ENCODE measurements at regions not wholly inside any gene's neighbourhood (a gene's known extent, or its start where the extent isn't known, plus 50 kb on each side); places are given as distances from the start of the nearest gene placed in this dataset.

- H3K4me3 Mint-ChIP-seq: no peak overlapping the region
- no peak overlapping the region for H3K27ac Mint-ChIP-seq
- H3K4me1 Mint-ChIP-seq (ENCODE audit: low read depth): no peaks in the 10 kb centered on the region
- no peaks in the 10 kb centered on the region for H3K27me3 Mint-ChIP-seq (ENCODE audit: insufficient read depth)
- intact Hi-C loops (cut with micrococcal nuclease): no loop called here
- no peak for DNase-seq (ENCODE audit: low spot score)
- H3K36me3 Mint-ChIP-seq (ENCODE audit: low read depth): no peaks in the 10 kb centered on the region
- no peaks in the 10 kb centered on the region for H3K9me3 Mint-ChIP-seq
Measured at GRCh38 chr1:38239258-38239835, 192.8 kb upstream of the POU3F1 start.

DNA sequence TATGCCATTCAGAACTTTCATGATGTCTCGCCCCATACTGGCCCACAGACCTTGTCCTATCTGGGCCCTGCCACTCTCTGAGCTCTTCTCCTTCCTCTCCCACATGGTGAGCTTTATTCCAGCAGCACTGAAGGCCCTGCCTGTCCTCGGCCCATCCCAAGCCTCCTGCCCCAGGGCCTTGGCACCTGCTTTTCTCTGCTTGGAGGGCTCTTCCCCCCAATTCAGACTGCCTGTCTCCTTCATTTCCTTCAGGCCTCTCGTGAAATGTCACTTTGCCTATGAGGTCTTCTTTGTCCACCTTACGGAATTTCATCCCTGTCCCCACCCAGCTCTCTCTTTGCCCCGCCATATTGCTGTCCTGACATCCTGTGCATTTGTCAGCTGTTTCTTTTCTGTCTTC, 191.7 kb upstream of the POU3F1 start:
- H3K9me3 Mint-ChIP-seq: no peaks in the 10 kb centered on the region
- H3K4me1 Mint-ChIP-seq (ENCODE audit: low read depth): no peaks in the 10 kb centered on the region
- H3K27ac Mint-ChIP-seq: no peak overlapping the region
- H3K27me3 Mint-ChIP-seq (ENCODE audit: insufficient read depth): no peaks in the 10 kb centered on the region
- H3K36me3 Mint-ChIP-seq (ENCODE audit: low read depth): no peaks in the 10 kb centered on the region
- intact Hi-C loops (cut with micrococcal nuclease): no loop called here
- no peak overlapping the region for H3K4me3 Mint-ChIP-seq
- DNase-seq (ENCODE audit: low spot score): no peak

- no peak overlapping the region for H3K4me3 Mint-ChIP-seq
- peaks cover 6% of the 10 kb centered on the region for H3K27me3 Mint-ChIP-seq (ENCODE audit: insufficient read depth)
- no peak overlapping the region for H3K27ac Mint-ChIP-seq
- DNase-seq (ENCODE audit: low spot score): no peak
- intact Hi-C loops (cut with micrococcal nuclease): no loop called here
- H3K9me3 Mint-ChIP-seq: no peaks in the 10 kb centered on the region
- H3K4me1 Mint-ChIP-seq (ENCODE audit: low read depth): no peaks in the 10 kb centered on the region
- H3K36me3 Mint-ChIP-seq (ENCODE audit: low read depth): no peaks in the 10 kb centered on the region
Measured at GRCh38 chr1:38235705-38236104, 189.1 kb upstream of the POU3F1 start.

- Mint-ChIP-seq H3K9me3 (no peaks in the 10 kb centered on the region), H3K27ac (no peak overlapping the region), H3K27me3 (ENCODE audit: insufficient read depth) (peaks cover 6% of the 10 kb centered on the region), H3K36me3 (ENCODE audit: low read depth) (no peaks in the 10 kb centered on the region), H3K4me1 (ENCODE audit: low read depth) (no peaks in the 10 kb centered on the region), H3K4me3 (no peak overlapping the region)
- intact Hi-C loops (cut with micrococcal nuclease): no loop called here
- no peak for DNase-seq (ENCODE audit: low spot score)
Measured at GRCh38 chr1:38231941-38232340, 185.3 kb upstream of the POU3F1 start.

DNA sequence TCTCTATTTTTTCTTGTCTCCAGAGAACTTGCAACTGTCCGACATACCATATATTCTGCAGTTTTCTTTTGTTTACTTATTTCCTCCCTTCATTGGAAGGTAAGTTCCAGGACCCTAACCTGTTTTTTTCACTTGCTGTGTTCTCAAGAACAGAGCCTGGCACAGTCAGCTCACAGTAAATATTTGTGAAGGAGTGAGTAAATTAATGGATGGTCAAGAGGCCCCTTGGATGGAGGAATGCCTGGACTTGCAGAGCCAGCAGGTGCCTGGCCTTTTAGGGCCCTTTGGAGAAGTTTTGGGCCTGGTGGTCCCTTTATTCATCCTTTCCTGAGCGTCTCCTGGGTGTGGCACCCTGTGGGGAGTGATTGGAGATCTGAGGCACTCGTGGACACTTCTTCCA, 182.1 kb upstream of the POU3F1 start:
- Mint-ChIP-seq H3K27ac (no peak overlapping the region), H3K27me3 (ENCODE audit: insufficient read depth) (peaks cover 6% of the 10 kb centered on the region), H3K4me1 (ENCODE audit: low read depth) (no peaks in the 10 kb centered on the region), H3K9me3 (no peaks in the 10 kb centered on the region), H3K36me3 (ENCODE audit: low read depth) (no peaks in the 10 kb centered on the region), H3K4me3 (no peak overlapping the region)
- intact Hi-C loops (cut with micrococcal nuclease): no loop called here
- DNase-seq (ENCODE audit: low spot score): no peak

DNA sequence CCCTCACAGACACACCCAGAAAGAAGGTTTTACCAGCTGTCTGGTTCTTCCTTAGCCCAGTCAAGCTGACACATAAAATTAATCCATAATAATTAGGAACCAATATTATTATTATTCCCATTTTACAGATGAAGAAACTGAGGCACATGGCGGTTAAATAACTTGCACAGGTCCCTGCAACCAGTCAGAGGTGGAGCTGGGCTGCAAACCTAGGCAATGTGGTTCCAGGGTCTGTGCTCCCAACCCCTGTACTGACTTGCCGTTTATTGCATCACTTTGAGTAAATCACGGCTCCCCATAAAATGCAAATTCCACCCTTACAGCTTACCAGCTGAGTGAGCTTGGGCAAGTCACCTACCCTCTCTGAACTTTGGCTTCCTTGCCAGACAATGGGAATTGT, 179.2 kb upstream of the POU3F1 start:
- Mint-ChIP-seq H3K27ac (no peak overlapping the region), H3K27me3 (ENCODE audit: insufficient read depth) (peaks cover 2% of the 10 kb centered on the region), H3K4me1 (ENCODE audit: low read depth) (no peaks in the 10 kb centered on the region), H3K9me3 (no peaks in the 10 kb centered on the region), H3K4me3 (no peak overlapping the region), H3K36me3 (ENCODE audit: low read depth) (no peaks in the 10 kb centered on the region)
- intact Hi-C loops (cut with micrococcal nuclease): no loop called here
- DNase-seq (ENCODE audit: low spot score): no peak

DNA sequence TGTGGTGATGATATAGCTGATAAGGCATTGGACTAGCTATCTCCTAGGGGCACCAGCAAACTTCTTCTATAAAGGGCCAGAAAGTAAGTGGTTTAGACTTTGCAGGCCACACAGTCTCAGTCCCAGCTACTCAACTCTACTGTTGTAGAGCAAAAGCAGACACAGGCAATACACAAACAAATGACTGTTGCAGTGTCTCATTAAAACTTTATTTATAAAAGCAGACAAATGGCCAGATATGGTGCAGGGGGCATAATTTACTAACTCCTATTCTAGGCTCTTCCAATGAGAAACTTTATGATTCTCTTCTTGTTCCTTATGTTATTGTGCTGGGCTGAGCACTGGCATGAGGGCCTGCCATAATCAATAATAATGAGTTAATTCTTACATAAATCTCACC, 176.8 kb upstream of the POU3F1 start:
- no peak overlapping the region for H3K4me3 Mint-ChIP-seq
- H3K27me3 Mint-ChIP-seq (ENCODE audit: insufficient read depth): peaks cover 11% of the 10 kb centered on the region
- H3K36me3 Mint-ChIP-seq (ENCODE audit: low read depth): no peaks in the 10 kb centered on the region
- intact Hi-C loops (cut with micrococcal nuclease): no loop called here
- no peaks in the 10 kb centered on the region for H3K4me1 Mint-ChIP-seq (ENCODE audit: low read depth)
- no peaks in the 10 kb centered on the region for H3K9me3 Mint-ChIP-seq
- no peak overlapping the region for H3K27ac Mint-ChIP-seq
- no peak for DNase-seq (ENCODE audit: low spot score)

GRCh38 chr1:38222891-38223290, 176.3 kb upstream of the POU3F1 start:
- H3K9me3 Mint-ChIP-seq: no peaks in the 10 kb centered on the region
- intact Hi-C loops (cut with micrococcal nuclease): no loop called here

GRCh38 chr1:38221006-38221649, 174.5 kb upstream of the POU3F1 start:
- intact Hi-C loops (cut with micrococcal nuclease): no loop called here
- no peaks in the 10 kb centered on the region for H3K4me1 Mint-ChIP-seq (ENCODE audit: low read depth)

More at GRCh38 chr1:38222891-38223290, 176.3 kb upstream of the POU3F1 start:
- Mint-ChIP-seq H3K27me3 (ENCODE audit: insufficient read depth) (peaks cover 11% of the 10 kb centered on the region), H3K36me3 (ENCODE audit: low read depth) (no peaks in the 10 kb centered on the region), H3K27ac (no peak overlapping the region), H3K4me1 (ENCODE audit: low read depth) (no peaks in the 10 kb centered on the region), H3K4me3 (no peak overlapping the region)
- DNase-seq (ENCODE audit: low spot score): no peak

DNA sequence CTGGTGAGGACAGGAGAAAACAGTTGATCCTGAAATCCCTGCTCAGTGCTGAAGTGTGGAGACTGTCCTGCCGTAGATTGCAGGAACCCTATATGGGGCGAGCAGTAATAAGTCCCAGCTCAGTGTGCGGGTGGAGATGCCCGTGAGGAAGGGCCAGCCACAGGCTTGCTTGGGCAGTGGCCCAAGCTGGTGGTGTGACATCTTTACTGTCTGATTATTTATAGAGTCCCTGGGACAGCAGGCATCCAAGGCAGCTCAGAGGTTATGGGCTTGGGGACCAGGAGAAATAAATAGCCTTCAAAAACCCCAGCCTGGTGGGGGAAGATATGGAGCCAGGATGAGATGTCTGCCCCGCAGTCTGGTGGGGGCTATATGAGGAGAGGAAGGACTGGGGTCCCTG, 170.7 kb upstream of the POU3F1 start:
- Mint-ChIP-seq H3K27ac (no peak overlapping the region), H3K4me1 (ENCODE audit: low read depth) (no peaks in the 10 kb centered on the region), H3K27me3 (ENCODE audit: insufficient read depth) (peaks cover 21% of the 10 kb centered on the region), H3K4me3 (no peak overlapping the region), H3K36me3 (ENCODE audit: low read depth) (no peaks in the 10 kb centered on the region), H3K9me3 (no peaks in the 10 kb centered on the region)
- DNase-seq (ENCODE audit: low spot score): no peak
- intact Hi-C loops (cut with micrococcal nuclease): no loop called here

More at GRCh38 chr1:38221006-38221649, 174.5 kb upstream of the POU3F1 start:
- DNase-seq (ENCODE audit: low spot score): no peak
- Mint-ChIP-seq H3K4me3 (no peak overlapping the region), H3K9me3 (no peaks in the 10 kb centered on the region), H3K36me3 (ENCODE audit: low read depth) (no peaks in the 10 kb centered on the region), H3K27ac (no peak overlapping the region), H3K27me3 (ENCODE audit: insufficient read depth) (peaks cover 11% of the 10 kb centered on the region)

- H3K4me3 Mint-ChIP-seq: no peak overlapping the region
- H3K9me3 Mint-ChIP-seq: no peaks in the 10 kb centered on the region
- no peak overlapping the region for H3K27ac Mint-ChIP-seq
- intact Hi-C loops (cut with micrococcal nuclease): no loop called here
- no peaks in the 10 kb centered on the region for H3K4me1 Mint-ChIP-seq (ENCODE audit: low read depth)
- no peaks in the 10 kb centered on the region for H3K36me3 Mint-ChIP-seq (ENCODE audit: low read depth)
- peaks cover 19% of the 10 kb centered on the region for H3K27me3 Mint-ChIP-seq (ENCODE audit: insufficient read depth)
- no peak for DNase-seq (ENCODE audit: low spot score)
Measured at GRCh38 chr1:38213646-38214434, 167.2 kb upstream of the POU3F1 start.

- H3K4me3 Mint-ChIP-seq: no peak overlapping the region
Measured at GRCh38 chr1:38210895-38211177, 164.2 kb upstream of the POU3F1 start.

DNA sequence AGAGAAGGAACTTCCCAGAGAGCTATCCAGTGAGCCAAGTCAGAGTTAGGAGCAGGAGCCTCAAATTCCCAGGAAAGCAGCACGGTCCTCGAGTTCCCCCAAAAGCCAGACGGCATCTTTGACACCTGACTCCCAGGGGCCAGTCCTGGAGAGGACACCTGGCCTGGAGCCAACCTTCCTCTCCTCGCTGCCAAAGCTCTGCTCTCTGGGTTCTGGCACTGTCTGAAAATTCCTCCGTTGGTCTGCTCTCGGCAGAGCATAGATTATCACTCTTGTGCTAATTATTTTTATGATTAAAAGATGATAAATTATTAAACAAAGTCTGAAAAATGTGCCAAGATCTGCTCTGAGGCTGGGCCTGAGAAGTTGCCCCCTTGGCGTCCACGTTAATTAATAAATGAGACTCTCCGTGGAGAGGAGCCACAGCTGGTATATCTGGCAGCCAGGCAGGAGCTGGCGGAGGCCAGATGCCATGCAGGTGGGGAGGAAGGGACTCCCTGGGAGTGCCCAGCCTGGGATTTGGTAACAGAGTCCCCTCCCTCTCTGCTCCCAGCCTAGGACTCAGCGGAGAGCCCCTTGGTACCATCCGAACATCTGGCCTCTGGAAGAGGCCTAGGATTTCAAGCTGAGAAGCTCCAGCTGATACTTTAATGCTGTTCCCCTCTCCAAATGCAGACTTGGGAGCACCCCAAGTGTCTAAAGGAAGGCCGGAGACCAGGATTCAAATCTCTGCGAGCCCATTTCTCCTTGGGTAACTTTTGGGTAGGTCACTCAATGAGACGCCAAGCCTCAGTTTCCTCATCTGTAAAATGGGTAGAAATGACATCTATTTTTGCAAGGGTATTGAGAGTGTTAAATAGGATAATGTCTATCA, 163.7 kb upstream of the POU3F1 start:
- no peak overlapping the region for H3K27ac Mint-ChIP-seq
- no peaks in the 10 kb centered on the region for H3K36me3 Mint-ChIP-seq (ENCODE audit: low read depth)
- intact Hi-C loops (cut with micrococcal nuclease): no loop called here
- no peaks in the 10 kb centered on the region for H3K4me1 Mint-ChIP-seq (ENCODE audit: low read depth)
- H3K9me3 Mint-ChIP-seq: no peaks in the 10 kb centered on the region
- DNase-seq (ENCODE audit: low spot score): no peak
- H3K4me3 Mint-ChIP-seq: no peak overlapping the region
- H3K27me3 Mint-ChIP-seq (ENCODE audit: insufficient read depth): peaks cover 17% of the 10 kb centered on the region

More at GRCh38 chr1:38210895-38211177, 164.2 kb upstream of the POU3F1 start:
- Mint-ChIP-seq H3K36me3 (ENCODE audit: low read depth) (no peaks in the 10 kb centered on the region), H3K27me3 (ENCODE audit: insufficient read depth) (peaks cover 17% of the 10 kb centered on the region), H3K4me1 (ENCODE audit: low read depth) (no peaks in the 10 kb centered on the region), H3K9me3 (no peaks in the 10 kb centered on the region), H3K27ac (no peak overlapping the region)
- DNase-seq (ENCODE audit: low spot score): no peak
- intact Hi-C loops (cut with micrococcal nuclease): no loop called here
